HG03575 (cell line): ENCODE measurements at regions not wholly inside any gene's neighbourhood (a gene's known extent, or its start where the extent isn't known, plus 50 kb on each side); places are given as distances from the start of the nearest gene placed in this dataset.

ENCODE experiments used
- ATAC-seq: cut with Tn5 transposase; IDR thresholded peaks from one replicate; pipeline ENCODE4 v1.9.1; 2021; ENCODE audit not compliant: unreplicated experiment, insufficient number of reproducible peaks, low FRiP score; ENCODE audit errors: extremely low read depth

DNA sequence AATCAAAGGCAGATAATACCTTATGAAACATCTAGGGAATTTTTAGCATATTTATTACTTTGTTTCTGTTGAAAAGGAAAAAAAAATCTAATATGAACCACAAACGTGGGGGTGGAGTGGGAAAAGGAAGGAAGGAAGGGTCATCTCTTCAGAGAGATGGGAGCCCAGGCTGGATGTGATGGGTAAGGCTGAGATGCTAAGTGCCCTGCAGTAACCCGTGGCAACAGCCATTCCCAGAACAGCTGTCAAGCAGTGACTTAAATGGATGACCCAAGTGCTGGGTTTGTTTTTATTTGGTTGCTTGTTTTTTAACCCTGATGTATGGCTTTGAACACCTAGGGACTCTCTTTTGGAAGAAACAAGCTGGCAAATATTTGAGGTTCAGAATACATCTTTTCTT, 50.7 kb upstream of the KLF7 start:
- no peak for ATAC-seq

DNA sequence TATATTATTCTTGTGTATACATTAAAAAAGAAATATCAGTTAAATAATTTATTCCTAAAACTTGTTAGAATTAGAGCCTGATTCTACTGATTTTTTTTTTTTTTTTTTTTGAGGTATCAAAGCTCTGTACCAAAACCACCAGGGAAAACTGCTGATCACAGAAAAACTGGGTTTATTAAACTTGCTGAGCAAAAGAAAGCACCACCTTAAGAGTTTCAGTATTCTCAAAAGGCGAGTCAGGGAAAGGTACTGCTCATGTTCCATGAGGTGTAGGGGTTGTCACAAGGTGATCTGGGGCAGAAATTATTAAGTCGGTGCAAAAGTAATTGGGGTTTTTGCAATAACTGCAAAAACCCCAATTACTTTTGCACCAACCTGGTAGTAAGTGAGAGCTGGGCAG, 51.7 kb upstream of the KLF7 start:
- ATAC-seq: no peak

DNA sequence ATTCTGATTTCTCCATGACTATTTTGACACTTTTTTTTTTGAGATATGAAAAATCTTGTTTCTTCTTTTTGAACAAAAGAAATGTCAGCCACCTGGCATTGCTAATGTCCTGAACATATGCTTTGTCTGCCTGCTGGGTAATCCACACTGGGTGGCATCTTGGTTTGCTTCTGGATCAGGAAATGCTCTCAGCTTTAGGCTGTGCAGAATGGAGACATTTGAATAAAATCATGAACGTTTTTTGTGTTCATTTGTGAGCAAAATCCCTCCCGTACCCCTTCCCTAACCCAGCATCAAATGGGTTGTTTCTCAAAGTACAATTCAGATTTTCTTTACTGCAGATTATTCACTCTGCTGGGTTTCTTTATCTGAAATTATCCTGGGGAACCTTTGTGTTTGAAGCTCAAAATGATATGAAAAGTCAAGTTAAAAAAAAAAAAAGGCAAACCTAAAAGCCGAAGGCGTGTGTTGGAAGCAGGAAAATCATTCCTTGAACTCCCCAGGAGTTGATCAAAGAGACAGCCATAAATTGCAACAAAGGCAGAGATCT, 53.4 kb upstream of the KLF7 start:
- ATAC-seq: no peak

DNA sequence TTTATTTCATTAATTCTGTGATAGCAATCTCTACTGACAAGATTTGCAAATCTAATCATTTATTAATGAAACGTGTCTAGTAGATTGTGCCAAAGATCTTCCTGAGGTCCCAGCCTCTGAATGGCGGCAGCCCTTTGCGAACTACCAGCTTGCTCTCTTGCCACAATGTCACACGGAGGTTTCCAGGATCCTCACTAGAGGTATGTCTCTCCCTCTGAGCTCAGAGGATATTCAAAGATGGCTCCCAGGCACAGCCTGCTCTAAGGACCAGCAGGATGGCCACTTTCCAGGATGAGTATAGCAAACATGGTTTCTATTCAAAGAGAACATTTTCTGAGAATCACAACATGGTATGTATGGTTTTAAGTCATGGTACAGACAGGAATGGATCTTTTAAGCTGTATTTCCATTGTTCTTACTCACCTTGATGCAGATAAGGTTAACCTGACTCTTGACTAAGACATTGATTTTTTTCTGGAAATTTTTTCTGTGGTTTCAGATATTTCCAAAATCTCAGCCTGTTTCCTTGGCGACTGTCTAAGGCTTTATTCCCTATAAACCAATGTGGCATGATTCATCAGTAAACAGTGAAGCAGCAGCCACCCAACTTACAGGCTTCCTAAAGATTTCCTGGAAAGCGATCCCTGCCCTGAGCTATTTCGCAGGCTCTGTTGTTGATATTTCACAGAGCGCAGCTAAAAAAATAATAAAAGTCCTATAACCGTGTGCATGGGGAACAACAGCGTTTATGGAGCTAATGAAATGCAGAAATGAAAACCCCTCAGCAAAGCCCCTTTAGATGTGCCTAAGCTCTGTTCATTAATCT, 54.1 kb upstream of the KLF7 start:
- ATAC-seq: no peak

DNA sequence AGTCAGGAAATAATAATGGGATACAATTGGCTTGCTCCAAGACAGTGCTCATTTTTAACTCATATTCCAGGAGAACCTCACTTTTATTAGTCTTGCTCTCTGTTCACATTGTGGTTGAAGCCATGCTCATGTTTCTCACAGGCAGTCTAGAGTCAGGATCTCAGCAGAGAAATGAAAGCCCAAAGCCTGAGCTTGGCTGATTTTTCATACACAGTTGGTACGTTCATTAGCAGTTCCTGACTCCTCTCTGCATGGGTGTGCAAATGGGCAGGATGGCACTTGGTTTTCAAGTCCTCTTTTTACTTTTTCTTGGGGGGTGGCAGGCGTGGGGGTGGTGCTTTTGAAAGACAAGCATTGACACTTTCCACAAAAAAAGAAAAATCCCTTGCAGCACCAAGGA, 56.0 kb upstream of the KLF7 start:
- ATAC-seq: no peak

DNA sequence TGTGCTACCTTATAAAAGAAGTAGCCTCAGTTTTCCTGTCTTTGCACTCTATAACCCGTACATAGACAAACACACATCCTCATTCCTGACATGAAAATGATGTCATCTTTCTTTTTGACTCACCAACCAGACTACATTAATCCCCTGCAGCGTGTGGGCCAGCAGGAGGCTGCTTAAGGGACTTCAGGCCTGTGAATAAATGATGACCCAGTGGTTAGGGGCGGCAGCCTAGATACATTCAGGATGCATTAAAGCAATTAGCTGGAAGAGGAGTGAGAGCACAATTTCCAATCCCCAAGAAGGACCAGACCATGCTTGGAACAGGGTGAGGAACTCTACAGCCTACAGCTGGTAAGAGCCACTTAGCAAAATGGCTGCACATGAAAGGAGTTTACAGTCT, 57.3 kb upstream of the KLF7 start:
- ATAC-seq: peak; percentile 82

GRCh38 chr2:207224381-207224780, 58.6 kb upstream of the KLF7 start:
- ATAC-seq: no peak

DNA sequence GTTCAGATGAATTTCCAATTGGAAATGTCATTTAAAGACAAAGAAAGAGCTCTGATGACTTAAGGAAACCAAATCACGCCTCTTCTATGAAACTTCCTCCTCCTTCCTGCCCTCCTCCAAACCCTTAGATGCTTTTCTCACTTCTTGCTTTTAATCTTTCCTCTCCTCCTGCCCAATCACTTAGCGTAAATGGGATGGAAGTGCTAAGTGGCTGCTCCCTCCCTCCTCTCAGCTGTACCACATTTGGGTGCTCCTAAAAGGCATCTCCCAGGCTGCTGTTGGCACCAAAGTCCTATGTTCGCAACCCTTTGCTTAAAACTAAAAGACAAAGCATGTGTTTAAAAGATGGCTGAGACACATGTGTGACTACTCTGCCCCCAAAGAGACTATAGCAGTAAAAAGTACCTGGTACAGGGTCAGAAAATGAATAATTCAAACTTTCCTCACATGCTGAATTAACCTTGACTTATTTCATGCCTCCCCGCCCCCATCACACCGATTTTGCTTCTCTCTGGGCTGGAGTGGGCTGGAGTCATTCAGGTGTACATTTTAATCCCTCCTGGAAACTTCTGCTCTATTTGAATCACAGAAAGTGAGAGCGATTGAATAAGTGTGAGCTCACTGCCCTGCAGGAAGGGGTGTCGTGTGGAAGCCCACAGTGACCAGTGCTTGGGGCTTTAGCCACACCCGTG, 59.2 kb upstream of the KLF7 start:
- no peak for ATAC-seq

- ATAC-seq: no peak
Measured at GRCh38 chr2:207225773-207226172, 60.0 kb upstream of the KLF7 start.

GRCh38 chr2:207226243-207226642, 60.5 kb upstream of the KLF7 start:
- no peak for ATAC-seq

GRCh38 chr2:207226671-207227061, 60.9 kb upstream of the KLF7 start:
- no peak for ATAC-seq

DNA sequence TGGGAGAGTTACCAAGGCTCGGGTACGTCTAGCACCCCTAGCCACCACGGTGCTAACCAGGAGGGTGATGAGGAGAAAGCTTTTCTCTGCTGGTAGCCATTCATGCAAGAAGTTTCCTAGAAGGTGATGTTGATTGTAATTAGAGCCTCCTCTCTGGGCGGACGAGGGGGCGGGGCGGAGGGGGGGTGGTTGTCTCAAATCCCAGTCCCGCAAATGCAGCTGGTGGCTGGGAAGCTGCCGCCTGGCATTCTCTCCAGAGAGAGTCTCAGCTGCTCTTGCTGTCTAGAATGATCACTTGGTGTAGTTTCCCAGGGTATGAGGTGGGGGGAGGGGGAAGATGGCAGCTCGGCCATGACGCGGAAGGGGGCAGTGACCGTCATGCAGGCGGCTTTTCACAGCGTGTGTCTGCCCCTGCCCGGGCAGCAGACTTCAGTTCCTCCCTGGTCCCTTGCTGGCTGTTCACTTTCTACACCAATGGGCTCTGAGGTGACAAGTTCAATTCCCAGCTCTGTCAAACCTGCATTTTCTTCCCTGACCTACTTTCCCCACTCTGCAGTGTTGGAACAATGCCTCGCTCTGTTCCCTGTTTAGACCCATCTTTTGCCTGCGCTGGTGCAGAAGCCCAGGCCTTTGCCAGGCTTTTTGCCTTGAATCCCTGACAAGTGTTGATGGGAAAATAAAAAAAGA, 61.5 kb upstream of the KLF7 start:
- no peak for ATAC-seq

DNA sequence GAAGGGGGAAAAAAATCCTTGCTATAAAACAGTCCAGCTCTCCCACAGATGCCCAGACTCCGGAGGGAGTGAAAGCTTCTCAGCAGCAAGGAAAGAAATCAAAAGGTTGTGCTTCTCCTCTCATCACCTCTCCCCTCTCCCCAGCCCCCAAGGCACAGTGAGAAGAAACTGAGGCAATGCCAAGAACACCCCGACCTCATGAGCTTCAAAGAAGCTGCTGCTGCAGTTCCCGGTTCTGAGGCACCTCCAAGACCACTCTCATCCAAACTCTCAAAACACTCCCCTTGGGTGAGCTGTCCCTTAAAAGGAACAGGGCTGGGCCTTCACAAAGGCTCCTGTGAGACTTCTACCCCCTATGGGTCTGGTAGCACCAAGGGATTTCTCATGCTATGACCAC, 62.0 kb upstream of the KLF7 start:
- no peak for ATAC-seq

- no peak for ATAC-seq
Measured at GRCh38 chr2:207228402-207228801, 62.7 kb upstream of the KLF7 start.

- ATAC-seq: no peak
Measured at GRCh38 chr2:207229161-207229560, 63.4 kb upstream of the KLF7 start.

GRCh38 chr2:207230261-207231105, 64.7 kb upstream of the KLF7 start:
- ATAC-seq: no peak

DNA sequence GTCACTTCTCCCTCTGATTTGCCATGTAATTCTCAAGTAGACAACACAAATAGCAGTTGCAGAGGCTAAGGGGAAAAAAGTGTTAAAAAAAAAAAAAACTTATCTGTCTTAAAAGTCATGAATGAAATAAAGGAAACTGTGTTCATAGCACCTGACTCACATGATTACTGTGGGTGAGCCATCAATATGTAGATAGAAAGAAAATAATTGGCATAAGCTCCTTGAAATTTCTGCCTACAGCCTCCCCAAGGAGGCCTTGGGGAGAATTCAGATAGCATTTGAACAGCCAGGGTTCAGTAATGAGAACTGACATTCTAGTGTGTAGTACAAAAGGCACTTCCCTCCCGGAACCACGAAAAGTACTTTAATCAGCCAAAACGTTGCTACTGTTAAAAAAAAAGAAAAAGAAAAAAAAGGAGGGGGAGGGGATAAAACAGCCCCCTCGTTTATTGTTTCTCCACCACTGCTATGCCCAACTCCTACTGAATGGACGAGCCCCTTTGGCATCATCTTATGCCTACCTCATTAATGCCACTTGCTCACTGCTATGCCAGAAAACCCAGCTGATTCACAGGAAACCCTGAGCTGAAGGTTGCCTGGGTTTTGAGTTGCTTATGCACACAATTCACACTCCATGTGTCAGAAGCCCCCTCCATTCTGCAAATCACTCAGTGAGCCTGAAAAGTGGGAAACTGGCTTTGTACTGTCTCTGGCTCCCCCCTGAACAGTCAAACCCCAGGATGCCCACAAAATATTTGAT, 65.5 kb upstream of the KLF7 start:
- ATAC-seq: no peak

GRCh38 chr2:207231967-207232366, 66.2 kb upstream of the KLF7 start:
- no peak for ATAC-seq
